ENCODE measurements at regions not wholly inside any gene's neighbourhood (a gene's known extent, or its start where the extent isn't known, plus 50 kb on each side); places are given as distances from the start of the nearest gene placed in this dataset.

GRCh38 chr3:186472456-186473008, 71.6 kb downstream of the CRYGS start:
- Histone ChIP-seq H3K9ac (ENCODE audit: extremely low read depth, insufficient read length, low read length) (no peak overlapping the region), H3K18ac (ENCODE audit: insufficient read length, low read depth, low read length) (no peak overlapping the region), H2BK5ac (ENCODE audit: insufficient read length, low read length) (no peak overlapping the region), H3K56ac (ENCODE audit: insufficient read length, low read depth, low read length) (no peak overlapping the region), H4K8ac (replicated peaks; ENCODE audit: insufficient read length, low read depth, low read length) (no peak overlapping the region), H2BK20ac (ENCODE audit: low read depth, low read length, poor library complexity, severe bottlenecking) (no peak overlapping the region), H3K14ac (ENCODE audit: insufficient read depth, low read length) (no peak overlapping the region), H3K4me1 (ENCODE audit: insufficient read depth, low read length) (no peaks in the 10 kb centered on the region), H3K79me2 (ENCODE audit: insufficient read depth, low read length) (no peaks in the 10 kb centered on the region), H3K27me3 (ENCODE audit: insufficient read depth, low read length) (no peaks in the 10 kb centered on the region), H3K23me2 (ENCODE audit: insufficient read length, low read depth, low read length, poor library complexity, severe bottlenecking) (no peaks in the 10 kb centered on the region), H3K23ac (ENCODE audit: insufficient read length, low read depth, low read length) (no peak overlapping the region), H3K4me2 (ENCODE audit: insufficient read depth, insufficient read length, low read length) (no peak overlapping the region), H3K27ac (ENCODE audit: insufficient read length, low read depth, low read length) (no peak overlapping the region), H3K9me3 (ENCODE audit: control insufficient read depth, low read depth, low read length) (no peaks in the 10 kb centered on the region), H2AFZ (ENCODE audit: low read length) (no peak overlapping the region), H3K4ac (ENCODE audit: low read depth, low read length) (no peak overlapping the region), H4K91ac (ENCODE audit: insufficient read length, low read depth, low read length) (no peak overlapping the region), H4K20me1 (ENCODE audit: control insufficient read depth, insufficient read depth, insufficient read length) (no peaks in the 10 kb centered on the region), H2BK15ac (ENCODE audit: low read depth, low read length) (no peak overlapping the region), H2BK12ac (ENCODE audit: insufficient read length, low read depth, low read length) (no peak overlapping the region), H3T11ph (ENCODE audit: low read length) (no peak overlapping the region), H3K79me1 (ENCODE audit: insufficient read depth, low read depth, low read length, poor library complexity, severe bottlenecking) (no peaks in the 10 kb centered on the region), H2AK5ac (ENCODE audit: insufficient read length, low read length) (no peak overlapping the region), H2BK120ac (ENCODE audit: low read depth, low read length, poor library complexity, severe bottlenecking) (no peak overlapping the region), H4K5ac (ENCODE audit: insufficient read length, low read depth, low read length) (no peak overlapping the region)
- no peaks in the 10 kb centered on the region for H3K9me3 Mint-ChIP-seq
- no peaks in the 10 kb centered on the region for H3K36me3 Mint-ChIP-seq (ENCODE audit: insufficient read depth in 1 of 3, low read depth in 3 of 3)
- H3K27me3 Mint-ChIP-seq (ENCODE audit: low read depth): peaks cover 24% of the 10 kb centered on the region
- no CpG with 5 or more reads among the region's 8 CpGs for WGBS (ENCODE audit: extremely low coverage, insufficient read length, low lambda C conversion rate)
- H3K27ac Mint-ChIP-seq: no peak overlapping the region
- no peak overlapping the region for H3K4me3 Mint-ChIP-seq
- TF ChIP-seq, protein P1, sequence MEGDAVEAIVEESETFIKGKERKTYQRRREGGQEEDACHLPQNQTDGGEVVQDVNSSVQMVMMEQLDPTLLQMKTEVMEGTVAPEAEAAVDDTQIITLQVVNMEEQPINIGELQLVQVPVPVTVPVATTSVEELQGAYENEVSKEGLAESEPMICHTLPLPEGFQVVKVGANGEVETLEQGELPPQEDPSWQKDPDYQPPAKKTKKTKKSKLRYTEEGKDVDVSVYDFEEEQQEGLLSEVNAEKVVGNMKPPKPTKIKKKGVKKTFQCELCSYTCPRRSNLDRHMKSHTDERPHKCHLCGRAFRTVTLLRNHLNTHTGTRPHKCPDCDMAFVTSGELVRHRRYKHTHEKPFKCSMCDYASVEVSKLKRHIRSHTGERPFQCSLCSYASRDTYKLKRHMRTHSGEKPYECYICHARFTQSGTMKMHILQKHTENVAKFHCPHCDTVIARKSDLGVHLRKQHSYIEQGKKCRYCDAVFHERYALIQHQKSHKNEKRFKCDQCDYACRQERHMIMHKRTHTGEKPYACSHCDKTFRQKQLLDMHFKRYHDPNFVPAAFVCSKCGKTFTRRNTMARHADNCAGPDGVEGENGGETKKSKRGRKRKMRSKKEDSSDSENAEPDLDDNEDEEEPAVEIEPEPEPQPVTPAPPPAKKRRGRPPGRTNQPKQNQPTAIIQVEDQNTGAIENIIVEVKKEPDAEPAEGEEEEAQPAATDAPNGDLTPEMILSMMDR (conservative IDR thresholded peaks at IDR 0.05): no peak
- DNase-seq: no peak
- H3K4me1 Mint-ChIP-seq: peaks cover 0 to 2% of the 10 kb centered on the region in 2 experiments; a peak in 1 of 4 replicates

All from H9 (cell line).